ENCODE measurements at regions not wholly inside any gene's neighbourhood (a gene's known extent, or its start where the extent isn't known, plus 50 kb on each side); places are given as distances from the start of the nearest gene placed in this dataset.

- no peak for TF ChIP-seq CTCF (IDR thresholded peaks at IDR 0.05; ENCODE audit: insufficient read depth, low read length, severe bottlenecking)
- no peak for FAIRE-seq
- Histone ChIP-seq H3K27me3 (ENCODE audit: control insufficient read depth, insufficient read depth, low read length) (peaks cover 5% of the 10 kb centered on the region), H3K4me3 (ENCODE audit: low read depth, low read length) (no peak overlapping the region), H3K36me3 (ENCODE audit: control insufficient read depth, insufficient read depth, low read length) (no peaks in the 10 kb centered on the region)
- DNase-seq (ENCODE audit: low read depth), result no peak
Measured at GRCh38 chr16:65793781-65794180, 572.7 kb upstream of the CDH5 start.

GRCh38 chr16:65790768-65791167, 575.7 kb upstream of the CDH5 start:
- no peak overlapping the region for H3K4me3 ChIP-seq (ENCODE audit: low read depth, low read length)
- FAIRE-seq, result no peak
- no peaks in the 10 kb centered on the region for H3K36me3 ChIP-seq (ENCODE audit: control insufficient read depth, insufficient read depth, low read length)
- TF ChIP-seq CTCF (IDR thresholded peaks at IDR 0.05; ENCODE audit: insufficient read depth, low read length, severe bottlenecking), result no peak
- no peak for DNase-seq (ENCODE audit: low read depth)
- peaks cover 1% of the 10 kb centered on the region for H3K27me3 ChIP-seq (ENCODE audit: control insufficient read depth, insufficient read depth, low read length)

GRCh38 chr16:65789161-65789945, 577.1 kb upstream of the CDH5 start:
- Histone ChIP-seq H3K4me3 (ENCODE audit: low read depth, low read length) (no peak overlapping the region), H3K27me3 (ENCODE audit: control insufficient read depth, insufficient read depth, low read length) (no peaks in the 10 kb centered on the region), H3K36me3 (ENCODE audit: control insufficient read depth, insufficient read depth, low read length) (no peaks in the 10 kb centered on the region)
- no peak for FAIRE-seq
- no peak for TF ChIP-seq CTCF (IDR thresholded peaks at IDR 0.05; ENCODE audit: insufficient read depth, low read length, severe bottlenecking)
- DNase-seq (ENCODE audit: low read depth), result no peak

GRCh38 chr16:65788434-65789140, 577.9 kb upstream of the CDH5 start:
- FAIRE-seq, result no peak
- TF ChIP-seq CTCF (IDR thresholded peaks at IDR 0.05; ENCODE audit: insufficient read depth, low read length, severe bottlenecking), result no peak
- H3K4me3 ChIP-seq (ENCODE audit: low read depth, low read length), result no peak overlapping the region
- H3K36me3 ChIP-seq (ENCODE audit: control insufficient read depth, insufficient read depth, low read length), result no peaks in the 10 kb centered on the region
- H3K27me3 ChIP-seq (ENCODE audit: control insufficient read depth, insufficient read depth, low read length), result no peaks in the 10 kb centered on the region
- DNase-seq (ENCODE audit: low read depth), result no peak

- H3K4me3 ChIP-seq (ENCODE audit: low read depth, low read length), result no peak overlapping the region
- no peak for DNase-seq (ENCODE audit: low read depth)
- no peaks in the 10 kb centered on the region for H3K27me3 ChIP-seq (ENCODE audit: control insufficient read depth, insufficient read depth, low read length)
- no peak for TF ChIP-seq CTCF (IDR thresholded peaks at IDR 0.05; ENCODE audit: insufficient read depth, low read length, severe bottlenecking)
- H3K36me3 ChIP-seq (ENCODE audit: control insufficient read depth, insufficient read depth, low read length), result no peaks in the 10 kb centered on the region
- no peak for FAIRE-seq
Measured at GRCh38 chr16:65787921-65788320, 578.6 kb upstream of the CDH5 start.

All from bronchial epithelial cell (primary cell).